Kidney (tissue), 13 donors: ENCODE measurements at regions not wholly inside any gene's neighbourhood (a gene's known extent, or its start where the extent isn't known, plus 50 kb on each side); places are given as distances from the start of the nearest gene placed in this dataset.

Source experiments
- DNase-seq, 5 donors: peaks; one replicate each; pipeline ENCODE4 v3.0.0-alpha.2; 2013 to 2020
- FAIRE-seq: peaks from 2 replicates; lab custom pipeline; 2012; peaks lifted over from hg19 to GRCh38; lab: Jason Lieb, UNC
- H3K27ac ChIP-seq, 2 donors: one replicate each; pipeline ENCODE4 v1.7.0; 2013; ENCODE audit warnings: low read depth in 2 of 2, low read length in 2 of 2, inconsistent platforms in 1 of 2
- H3K27me3 ChIP-seq: one replicate; pipeline ENCODE4 v1.7.1; 2013; ENCODE audit warnings: low read length, inconsistent platforms; ENCODE audit not compliant: control insufficient read depth, insufficient read depth
- H3K36me3 ChIP-seq, 3 donors: one replicate each; pipeline versions ENCODE4 v1.7.0 to v1.7.1; 2013; ENCODE audit warnings: low read length in 3 of 3, control low read depth in 1 of 3, inconsistent platforms in 1 of 3; ENCODE audit not compliant: insufficient read depth in 3 of 3, control insufficient read depth in 2 of 3
- H3K4me1 ChIP-seq, 3 donors: one replicate each; pipeline versions ENCODE4 v1.7.0 to v1.7.1; 2013; ENCODE audit warnings: low read length in 3 of 3, inconsistent platforms in 1 of 3, low read depth in 1 of 3; ENCODE audit not compliant: control insufficient read depth in 2 of 3, insufficient read depth in 2 of 3
- H3K4me3 ChIP-seq, 3 donors: one replicate each; pipeline versions ENCODE4 v1.7.0 to v1.8.1; 2013; ENCODE audit warnings: low read length in 3 of 3, control low read depth in 1 of 3, inconsistent platforms in 1 of 3
- H3K9ac ChIP-seq, 3 donors: one replicate each; pipeline versions ENCODE4 v1.7.0 to v1.7.1; 2013; ENCODE audit warnings: low read length in 3 of 3, control low read depth in 1 of 3, inconsistent platforms in 1 of 3
- H3K9me3 ChIP-seq, 3 donors: one replicate each; pipeline versions ENCODE4 v1.7.0 to v1.7.1; 2013; ENCODE audit warnings: low read length in 3 of 3, control low read depth in 1 of 3, inconsistent platforms in 1 of 3; ENCODE audit not compliant: control insufficient read depth in 2 of 3, insufficient read depth in 1 of 3
- intact Hi-C: fragments of 100-400 bp; cut with DNase I; formaldehyde crosslinking; loops from one replicate; pipeline ENCODE4 v1.11.1; 2022
- TF ChIP-seq, protein P1 (sequence below): IDR thresholded peaks from 3 replicates; pipeline ENCODE4 v1.5.1; 2012; ENCODE audit warnings: mild to moderate bottlenecking, moderate library complexity, borderline replicate concordance; ENCODE audit not compliant: insufficient read depth; ENCODE audit errors: extremely low read depth
- donor health status: control.
- donor health status: control.
- donor health status: control.
- donor health status: control.
- donor health status: control.
- donor health status: DM: yes; HTN: yes; CAD: no.
- donor health status: Normal renal cell carcinoma (clear cell type).

DNA sequence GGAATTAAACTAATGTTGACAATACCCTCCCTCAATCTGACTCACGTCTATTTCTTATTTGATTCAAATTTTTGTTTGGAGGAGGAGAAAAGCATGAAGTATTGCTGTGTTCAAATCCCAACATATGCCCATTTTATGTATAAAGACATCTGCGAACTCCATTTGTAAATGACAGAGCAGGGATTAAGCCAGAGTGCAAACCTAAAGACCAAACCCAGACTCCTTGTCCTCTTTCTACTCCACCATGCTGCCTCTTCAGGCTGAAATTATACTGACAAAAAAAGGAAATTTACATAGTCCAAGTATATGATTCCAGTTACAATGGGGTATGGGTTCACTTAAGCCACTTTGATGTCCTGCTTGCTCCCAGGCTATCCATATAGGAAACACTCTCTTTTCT is 383.1 kb downstream of the ADRA2A start:
- no peak for FAIRE-seq
- no peaks in the 10 kb centered on the region for H3K36me3 ChIP-seq

DNA sequence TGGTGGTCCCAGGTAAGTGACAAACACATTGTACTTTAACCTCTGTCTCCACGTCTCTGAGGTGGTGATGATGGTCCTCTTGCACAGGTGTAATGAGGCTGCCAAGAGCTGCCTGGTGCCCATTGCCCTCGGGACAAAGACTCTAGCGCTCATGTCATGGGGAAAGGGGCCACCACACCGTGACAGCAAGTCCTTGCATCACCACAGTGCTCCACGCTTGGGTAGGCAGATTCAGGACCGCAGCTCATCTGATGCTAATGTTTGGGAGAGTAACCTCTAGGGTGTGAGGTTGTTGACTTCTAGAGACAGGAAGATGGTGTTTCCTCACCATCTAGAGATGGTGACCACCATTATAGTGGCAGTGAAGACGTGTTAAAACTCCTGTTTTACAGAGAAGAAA is 395.6 kb downstream of the ADRA2A start:
- Histone ChIP-seq H3K4me3 (no peak overlapping the region), H3K4me1 (no peaks in the 10 kb centered on the region), H3K27me3 (no peaks in the 10 kb centered on the region), H3K36me3 (no peaks in the 10 kb centered on the region), H3K9ac (no peak overlapping the region), H3K27ac (no peak overlapping the region), H3K9me3 (no peaks in the 10 kb centered on the region)
- TF ChIP-seq, protein P1, sequence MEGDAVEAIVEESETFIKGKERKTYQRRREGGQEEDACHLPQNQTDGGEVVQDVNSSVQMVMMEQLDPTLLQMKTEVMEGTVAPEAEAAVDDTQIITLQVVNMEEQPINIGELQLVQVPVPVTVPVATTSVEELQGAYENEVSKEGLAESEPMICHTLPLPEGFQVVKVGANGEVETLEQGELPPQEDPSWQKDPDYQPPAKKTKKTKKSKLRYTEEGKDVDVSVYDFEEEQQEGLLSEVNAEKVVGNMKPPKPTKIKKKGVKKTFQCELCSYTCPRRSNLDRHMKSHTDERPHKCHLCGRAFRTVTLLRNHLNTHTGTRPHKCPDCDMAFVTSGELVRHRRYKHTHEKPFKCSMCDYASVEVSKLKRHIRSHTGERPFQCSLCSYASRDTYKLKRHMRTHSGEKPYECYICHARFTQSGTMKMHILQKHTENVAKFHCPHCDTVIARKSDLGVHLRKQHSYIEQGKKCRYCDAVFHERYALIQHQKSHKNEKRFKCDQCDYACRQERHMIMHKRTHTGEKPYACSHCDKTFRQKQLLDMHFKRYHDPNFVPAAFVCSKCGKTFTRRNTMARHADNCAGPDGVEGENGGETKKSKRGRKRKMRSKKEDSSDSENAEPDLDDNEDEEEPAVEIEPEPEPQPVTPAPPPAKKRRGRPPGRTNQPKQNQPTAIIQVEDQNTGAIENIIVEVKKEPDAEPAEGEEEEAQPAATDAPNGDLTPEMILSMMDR = no peak
- DNase-seq = no peak
- intact Hi-C loops = no loop called here
- FAIRE-seq = no peak

More for the DNA sequence above, 383.1 kb downstream of the ADRA2A start:
- Histone ChIP-seq H3K9ac (no peak overlapping the region), H3K9me3 (peaks cover 0 to 2% (median 0%) of the 10 kb centered on the region in 3 donors), H3K27me3 (no peaks in the 10 kb centered on the region), H3K27ac (no peak overlapping the region), H3K4me1 (no peaks in the 10 kb centered on the region), H3K4me3 (no peak overlapping the region)
- intact Hi-C loops = no loop called here
- DNase-seq = no peak
- TF ChIP-seq, protein P1 = no peak

DNA sequence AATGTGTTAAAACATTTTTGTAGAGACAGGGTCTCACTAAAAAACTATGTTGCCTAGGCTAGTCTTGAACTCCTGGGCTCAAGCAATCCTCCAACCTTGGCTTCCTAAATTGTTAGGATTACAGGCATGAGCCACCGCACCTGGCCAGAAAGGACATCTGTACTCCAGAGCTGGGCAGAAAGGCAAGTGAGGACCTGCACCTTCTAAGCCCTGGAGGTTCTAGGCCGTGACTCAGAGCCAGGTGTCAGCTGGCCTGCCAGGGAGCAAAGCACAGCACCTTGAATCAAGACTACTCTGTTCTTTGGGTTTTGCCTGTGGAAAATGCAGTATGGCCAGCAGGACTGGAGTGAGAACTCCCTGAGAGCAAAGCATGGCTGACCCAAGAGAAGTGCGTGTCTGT is 396.5 kb downstream of the ADRA2A start:
- Histone ChIP-seq H3K4me1 (no peaks in the 10 kb centered on the region), H3K27ac (no peak overlapping the region), H3K4me3 (no peak overlapping the region), H3K9me3 (no peaks in the 10 kb centered on the region), H3K9ac (no peak overlapping the region), H3K27me3 (no peaks in the 10 kb centered on the region), H3K36me3 (no peaks in the 10 kb centered on the region)
- intact Hi-C loops = no loop called here
- TF ChIP-seq, protein P1 = no peak
- FAIRE-seq = no peak
- DNase-seq = no peak

DNA sequence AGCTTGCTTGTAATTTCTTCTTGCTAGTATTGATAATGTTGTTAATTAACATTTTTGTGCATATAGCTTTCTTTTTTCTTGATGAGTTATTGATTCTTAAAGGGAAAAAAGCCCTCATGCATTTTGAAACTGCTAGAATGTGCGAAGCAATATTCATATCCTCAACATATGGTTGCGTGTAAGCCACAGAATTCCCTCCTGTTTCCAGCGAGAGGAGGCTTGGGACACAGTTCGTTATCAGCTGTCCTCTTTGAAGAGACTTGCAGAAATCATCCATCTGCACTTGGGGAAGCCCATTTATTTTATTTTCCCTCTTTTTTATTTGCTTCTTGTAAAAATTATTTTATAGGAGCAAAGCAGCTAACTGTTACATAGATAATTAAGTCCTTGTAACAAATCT is 398.0 kb downstream of the ADRA2A start:
- Histone ChIP-seq H3K27ac (no peak overlapping the region), H3K27me3 (no peaks in the 10 kb centered on the region), H3K9ac (no peak overlapping the region), H3K4me3 (no peak overlapping the region), H3K9me3 (no peaks in the 10 kb centered on the region), H3K36me3 (no peaks in the 10 kb centered on the region), H3K4me1 (no peaks in the 10 kb centered on the region)
- peak in 1 of 5 donors; percentile 15 for DNase-seq
- TF ChIP-seq, protein P1 = no peak
- FAIRE-seq = no peak
- intact Hi-C loops = no loop called here
